A172 (cell line): ENCODE measurements at regions not wholly inside any gene's neighbourhood (a gene's known extent, or its start where the extent isn't known, plus 50 kb on each side); places are given as distances from the start of the nearest gene placed in this dataset.

ENCODE experiments used
- DNase-seq: peaks from one replicate; pipeline ENCODE4 v3.0.0-alpha.2; 2015; ENCODE audit warnings: low spot score

- no peak for DNase-seq
Measured at GRCh38 chr4:165720411-165721082, 152.5 kb upstream of the TLL1 start.

GRCh38 chr4:165721815-165722214 is 151.2 kb upstream of the TLL1 start:
- DNase-seq, result no peak

GRCh38 chr4:165723051-165723795 is 149.8 kb upstream of the TLL1 start:
- no peak for DNase-seq

- DNase-seq, result no peak
Measured at GRCh38 chr4:165724786-165725185, 148.3 kb upstream of the TLL1 start.

GRCh38 chr4:165725352-165725751 is 147.7 kb upstream of the TLL1 start:
- no peak for DNase-seq

- no peak for DNase-seq
Measured at GRCh38 chr4:165726831-165727230, 146.2 kb upstream of the TLL1 start.

GRCh38 chr4:165737309-165737972 is 135.6 kb upstream of the TLL1 start:
- no peak for DNase-seq

- no peak for DNase-seq
Measured at GRCh38 chr4:165738571-165738970, 134.5 kb upstream of the TLL1 start.

- no peak for DNase-seq
Measured at GRCh38 chr4:165740911-165741310, 132.1 kb upstream of the TLL1 start.

GRCh38 chr4:165743422-165743821 is 129.6 kb upstream of the TLL1 start:
- no peak for DNase-seq

- DNase-seq, result no peak
Measured at GRCh38 chr4:165744370-165744769, 128.7 kb upstream of the TLL1 start.

GRCh38 chr4:165748321-165748720 is 124.7 kb upstream of the TLL1 start:
- no peak for DNase-seq

- no peak for DNase-seq
Measured at GRCh38 chr4:165751882-165752281, 121.2 kb upstream of the TLL1 start.

GRCh38 chr4:165754664-165755063 is 118.4 kb upstream of the TLL1 start:
- DNase-seq, result no peak

GRCh38 chr4:165756836-165757235 is 116.2 kb upstream of the TLL1 start:
- no peak for DNase-seq

GRCh38 chr4:165757451-165757850 is 115.6 kb upstream of the TLL1 start:
- DNase-seq, result no peak

- no peak for DNase-seq
Measured at GRCh38 chr4:165758086-165758485, 115.0 kb upstream of the TLL1 start.

GRCh38 chr4:165760182-165760581 is 112.9 kb upstream of the TLL1 start:
- no peak for DNase-seq

GRCh38 chr4:165761963-165762362 is 111.1 kb upstream of the TLL1 start:
- no peak for DNase-seq

- DNase-seq, result no peak
Measured at GRCh38 chr4:165763640-165764039, 109.4 kb upstream of the TLL1 start.

- DNase-seq, result no peak
Measured at GRCh38 chr4:165765053-165765452, 108.0 kb upstream of the TLL1 start.

GRCh38 chr4:165766018-165766417 is 107.0 kb upstream of the TLL1 start:
- no peak for DNase-seq

- DNase-seq, result no peak
Measured at GRCh38 chr4:165766976-165767375, 106.1 kb upstream of the TLL1 start.
